ENCODE measurements at regions not wholly inside any gene's neighbourhood (a gene's known extent, or its start where the extent isn't known, plus 50 kb on each side); places are given as distances from the start of the nearest gene placed in this dataset.

GRCh38 chr5:23007762-23008161 is 154.6 kb upstream of the CDH12 start:
- DNase-seq (ENCODE audit: low read depth in 2 of 3, low spot score in 1 of 3) = no peak

- DNase-seq (ENCODE audit: low read depth in 2 of 3, low spot score in 1 of 3) = no peak
These were observed 154.1 kb upstream of the CDH12 start for GRCh38 chr5:23007236-23007635.

- DNase-seq (ENCODE audit: low read depth in 2 of 3, low spot score in 1 of 3) = no peak
These were observed 148.0 kb upstream of the CDH12 start for GRCh38 chr5:23001120-23001519.

GRCh38 chr5:22998774-22999173 is 145.6 kb upstream of the CDH12 start:
- DNase-seq (ENCODE audit: low read depth in 2 of 3, low spot score in 1 of 3) = no peak

GRCh38 chr5:22998362-22998761 is 145.2 kb upstream of the CDH12 start:
- no peak for DNase-seq (ENCODE audit: low read depth in 2 of 3, low spot score in 1 of 3)

GRCh38 chr5:22988937-22989336 is 135.8 kb upstream of the CDH12 start:
- no peak for DNase-seq (ENCODE audit: low read depth in 2 of 3, low spot score in 1 of 3)

GRCh38 chr5:22986281-22986680 is 133.1 kb upstream of the CDH12 start:
- no peak for DNase-seq (ENCODE audit: low read depth in 2 of 3, low spot score in 1 of 3)

GRCh38 chr5:22985446-22985845 is 132.3 kb upstream of the CDH12 start:
- DNase-seq (ENCODE audit: low read depth in 2 of 3, low spot score in 1 of 3) = no peak

- no peak for DNase-seq (ENCODE audit: low read depth in 2 of 3, low spot score in 1 of 3)
These were observed 117.9 kb upstream of the CDH12 start for GRCh38 chr5:22970956-22971618.

GRCh38 chr5:22970491-22970890 is 117.3 kb upstream of the CDH12 start:
- no peak for DNase-seq (ENCODE audit: low read depth in 2 of 3, low spot score in 1 of 3)

- DNase-seq (ENCODE audit: low read depth in 2 of 3, low spot score in 1 of 3) = no peak
These were observed 115.2 kb upstream of the CDH12 start for GRCh38 chr5:22968386-22968785.

- no peak for DNase-seq (ENCODE audit: low read depth in 2 of 3, low spot score in 1 of 3)
These were observed 112.8 kb upstream of the CDH12 start for GRCh38 chr5:22965960-22966359.

GRCh38 chr5:22964632-22965031 is 111.5 kb upstream of the CDH12 start:
- no peak for DNase-seq (ENCODE audit: low read depth in 2 of 3, low spot score in 1 of 3)

GRCh38 chr5:22958462-22959262 is 105.5 kb upstream of the CDH12 start:
- no peak for DNase-seq (ENCODE audit: low read depth in 2 of 3, low spot score in 1 of 3)

- DNase-seq (ENCODE audit: low read depth in 2 of 3, low spot score in 1 of 3) = no peak
These were observed 94.8 kb upstream of the CDH12 start for GRCh38 chr5:22947921-22948320.

GRCh38 chr5:22938362-22938761 is 85.2 kb upstream of the CDH12 start:
- no peak for DNase-seq (ENCODE audit: low read depth in 2 of 3, low spot score in 1 of 3)

- no peak for DNase-seq (ENCODE audit: low read depth in 2 of 3, low spot score in 1 of 3)
These were observed 75.8 kb upstream of the CDH12 start for GRCh38 chr5:22928821-22929482.

- no peak for DNase-seq (ENCODE audit: low read depth in 2 of 3, low spot score in 1 of 3)
These were observed 73.4 kb upstream of the CDH12 start for GRCh38 chr5:22926574-22926973.

GRCh38 chr5:22918511-22918910 is 65.4 kb upstream of the CDH12 start:
- no peak for DNase-seq (ENCODE audit: low read depth in 2 of 3, low spot score in 1 of 3)

GRCh38 chr5:22916393-22916792 is 63.2 kb upstream of the CDH12 start:
- no peak for DNase-seq (ENCODE audit: low read depth in 2 of 3, low spot score in 1 of 3)

GRCh38 chr5:22911019-22911418 is 57.9 kb upstream of the CDH12 start:
- no peak for DNase-seq (ENCODE audit: low read depth in 2 of 3, low spot score in 1 of 3)

- no peak for DNase-seq (ENCODE audit: low read depth in 2 of 3, low spot score in 1 of 3)
These were observed 57.4 kb upstream of the CDH12 start for GRCh38 chr5:22910523-22910922.

Data from stimulated activated CD4-positive, alpha-beta T cell treated with anti-CD3 and anti-CD28 coated beads, Interleukin-12 subunit alpha, Interleukin-12 subunit beta, amount 100 ng/mL, for 48 hours (primary cell).